ENCODE measurements at regions not wholly inside any gene's neighbourhood (a gene's known extent, or its start where the extent isn't known, plus 50 kb on each side); places are given as distances from the start of the nearest gene placed in this dataset.

DNA sequence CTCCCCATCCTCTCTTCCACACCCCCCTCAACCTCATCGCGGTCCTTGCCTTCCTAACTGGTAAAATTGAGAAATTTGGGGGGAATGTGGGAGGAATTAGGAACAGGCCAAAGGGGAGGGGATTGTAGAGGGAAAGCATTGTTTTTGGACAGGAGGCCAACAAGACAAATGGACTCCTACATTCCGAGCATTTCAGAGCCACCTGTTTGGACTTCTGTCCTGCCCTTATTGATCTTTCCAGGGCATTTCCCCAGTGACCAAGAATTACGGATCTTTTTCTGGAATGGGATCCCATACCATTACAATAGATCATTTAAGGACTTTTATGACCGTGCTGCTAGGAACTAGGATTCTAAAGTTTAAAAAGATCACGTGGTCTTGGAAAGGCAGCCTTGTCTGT, 221.3 kb upstream of the ASIC2 start:
- TF ChIP-seq POLR2A (IDR thresholded peaks at IDR 0.05) = no peak
- Histone ChIP-seq H3K9me3 (no peaks in the 10 kb centered on the region), H3K27me3 (no peaks in the 10 kb centered on the region), H3K36me3 (no peaks in the 10 kb centered on the region), H3K27ac (no peak overlapping the region), H3K4me3 (no peak overlapping the region), H3K4me1 (no peaks in the 10 kb centered on the region)
- WGBS, 2 donors (ENCODE audit: low coverage in 1 of 2) = 68 to 69% methylated on average over 3 to 6 of the region's 6 CpGs
- intact Hi-C loops (cut with DNase I; ENCODE audit: low total_unique reads) = no loop called here
- DNase-seq = no peak
- in situ Hi-C loops (cut with MboI; ENCODE audit: low pct_ligation_motif_present in 1 of 4, low pct_unique_long_range_greater_than_20kb in 1 of 4, low sequenced_read_pairs in 3 of 4) = no loop called here

DNA sequence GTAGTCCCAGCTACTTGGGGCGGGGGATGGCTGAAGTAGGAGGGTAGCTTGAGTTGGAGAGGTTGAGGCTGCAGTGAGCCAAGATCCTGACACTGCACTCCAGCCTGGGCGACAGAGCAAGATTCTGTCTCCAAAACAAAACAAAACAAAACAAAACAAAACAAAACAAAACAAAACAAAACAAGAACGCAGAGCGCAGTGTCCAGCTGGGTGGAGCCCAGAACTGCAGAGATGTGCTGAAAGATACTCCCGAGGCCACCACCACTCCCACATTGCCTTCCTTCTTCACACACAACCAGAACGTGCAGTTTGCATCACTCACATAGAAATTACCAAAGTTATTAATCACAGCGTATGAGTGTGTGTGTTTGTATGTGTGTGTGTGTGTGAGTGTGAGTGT, 222.9 kb upstream of the ASIC2 start:
- WGBS, 2 donors (ENCODE audit: low coverage in 1 of 2) = 62 to 75% methylated on average over 5 to 7 of the region's 7 CpGs
- no peak for DNase-seq
- no peaks in the 10 kb centered on the region for H3K9me3 ChIP-seq
- H3K27me3 ChIP-seq = no peaks in the 10 kb centered on the region
- no peak overlapping the region for H3K4me3 ChIP-seq
- in situ Hi-C loops (cut with MboI; ENCODE audit: low pct_ligation_motif_present in 1 of 4, low pct_unique_long_range_greater_than_20kb in 1 of 4, low sequenced_read_pairs in 3 of 4) (no loop called here), intact Hi-C loops (cut with DNase I; ENCODE audit: low total_unique reads) (no loop called here)
- no peaks in the 10 kb centered on the region for H3K36me3 ChIP-seq
- TF ChIP-seq POLR2AphosphoS5 (IDR thresholded peaks at IDR 0.05) (no peak), POLR2A (IDR thresholded peaks at IDR 0.05) (no peak), EP300 (IDR thresholded peaks at IDR 0.05; ENCODE audit: low read depth) (no peak)
- TF ChIP-seq, protein P1, sequence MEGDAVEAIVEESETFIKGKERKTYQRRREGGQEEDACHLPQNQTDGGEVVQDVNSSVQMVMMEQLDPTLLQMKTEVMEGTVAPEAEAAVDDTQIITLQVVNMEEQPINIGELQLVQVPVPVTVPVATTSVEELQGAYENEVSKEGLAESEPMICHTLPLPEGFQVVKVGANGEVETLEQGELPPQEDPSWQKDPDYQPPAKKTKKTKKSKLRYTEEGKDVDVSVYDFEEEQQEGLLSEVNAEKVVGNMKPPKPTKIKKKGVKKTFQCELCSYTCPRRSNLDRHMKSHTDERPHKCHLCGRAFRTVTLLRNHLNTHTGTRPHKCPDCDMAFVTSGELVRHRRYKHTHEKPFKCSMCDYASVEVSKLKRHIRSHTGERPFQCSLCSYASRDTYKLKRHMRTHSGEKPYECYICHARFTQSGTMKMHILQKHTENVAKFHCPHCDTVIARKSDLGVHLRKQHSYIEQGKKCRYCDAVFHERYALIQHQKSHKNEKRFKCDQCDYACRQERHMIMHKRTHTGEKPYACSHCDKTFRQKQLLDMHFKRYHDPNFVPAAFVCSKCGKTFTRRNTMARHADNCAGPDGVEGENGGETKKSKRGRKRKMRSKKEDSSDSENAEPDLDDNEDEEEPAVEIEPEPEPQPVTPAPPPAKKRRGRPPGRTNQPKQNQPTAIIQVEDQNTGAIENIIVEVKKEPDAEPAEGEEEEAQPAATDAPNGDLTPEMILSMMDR (IDR thresholded peaks at IDR 0.05) = no peak
- H3K4me1 ChIP-seq = no peaks in the 10 kb centered on the region
- no peak overlapping the region for H3K27ac ChIP-seq

DNA sequence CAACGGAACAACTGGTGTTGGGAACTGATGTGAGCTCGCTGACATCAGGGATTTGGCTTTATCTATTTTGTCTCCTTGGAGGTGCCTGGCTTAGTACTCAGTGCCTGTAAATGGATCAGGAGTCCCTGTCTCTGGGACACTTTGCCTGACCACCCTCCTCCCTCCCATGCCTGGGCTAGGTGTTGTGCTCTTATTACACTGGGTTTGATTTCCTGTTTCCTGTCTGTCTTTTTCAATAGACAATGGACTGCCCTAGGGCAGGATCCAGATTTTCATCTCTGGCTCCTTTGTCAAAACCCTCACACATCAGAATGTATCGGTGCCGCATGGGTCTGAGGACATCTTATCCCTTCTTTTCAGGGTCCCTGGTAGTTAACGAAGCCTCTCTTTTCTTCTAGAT, 223.6 kb upstream of the ASIC2 start:
- in situ Hi-C loops (cut with MboI; ENCODE audit: low pct_ligation_motif_present in 1 of 4, low pct_unique_long_range_greater_than_20kb in 1 of 4, low sequenced_read_pairs in 3 of 4) (no loop called here), intact Hi-C loops (cut with DNase I; ENCODE audit: low total_unique reads) (no loop called here)
- DNase-seq = no peak
- Histone ChIP-seq H3K9me3 (no peaks in the 10 kb centered on the region), H3K27ac (no peak overlapping the region), H3K4me1 (no peaks in the 10 kb centered on the region), H3K27me3 (no peaks in the 10 kb centered on the region), H3K36me3 (no peaks in the 10 kb centered on the region), H3K4me3 (no peak overlapping the region)
- WGBS, 2 donors (ENCODE audit: low coverage in 1 of 2) = 80 to 83% methylated on average over 5 of the region's 5 CpGs
- no peak for TF ChIP-seq EP300 (IDR thresholded peaks at IDR 0.05; ENCODE audit: low read depth)
- TF ChIP-seq, protein P1 (IDR thresholded peaks at IDR 0.05) = no peak
- no peak for TF ChIP-seq POLR2AphosphoS5 (IDR thresholded peaks at IDR 0.05)
- TF ChIP-seq POLR2A (IDR thresholded peaks at IDR 0.05) = no peak

DNA sequence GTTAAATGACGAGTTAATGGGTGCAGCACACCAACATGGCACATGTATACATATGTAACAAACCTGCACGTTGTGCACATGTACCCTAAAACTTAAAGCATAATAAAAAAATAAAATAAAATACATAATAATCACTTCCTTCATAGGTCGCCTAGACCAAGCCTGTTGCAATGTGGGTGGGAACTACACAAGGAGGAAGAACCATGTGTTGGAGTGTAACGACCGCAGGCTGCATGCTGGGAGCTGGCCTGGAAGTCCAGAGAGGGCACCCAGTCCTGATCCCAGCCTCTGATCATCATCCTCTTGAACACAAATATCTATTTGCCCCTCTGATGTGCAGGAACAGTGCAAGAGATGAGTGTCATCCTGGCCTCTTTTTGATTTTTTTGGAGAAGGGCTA, 224.7 kb upstream of the ASIC2 start:
- no peaks in the 10 kb centered on the region for H3K36me3 ChIP-seq
- H3K27me3 ChIP-seq = no peaks in the 10 kb centered on the region
- in situ Hi-C loops (cut with MboI; ENCODE audit: low pct_ligation_motif_present in 1 of 4, low pct_unique_long_range_greater_than_20kb in 1 of 4, low sequenced_read_pairs in 3 of 4) = no loop called here
- intact Hi-C loops (cut with DNase I; ENCODE audit: low total_unique reads) = no loop called here
- 48 to 76% methylated on average over 4 to 5 of the region's 5 CpGs for WGBS, 2 donors (ENCODE audit: low coverage in 1 of 2)
- no peak for TF ChIP-seq POLR2A (IDR thresholded peaks at IDR 0.05)
- TF ChIP-seq EP300 (IDR thresholded peaks at IDR 0.05; ENCODE audit: low read depth) = no peak
- TF ChIP-seq POLR2AphosphoS5 (IDR thresholded peaks at IDR 0.05) = no peak
- TF ChIP-seq, protein P1 (IDR thresholded peaks at IDR 0.05) = no peak
- no peaks in the 10 kb centered on the region for H3K9me3 ChIP-seq
- H3K4me3 ChIP-seq = no peak overlapping the region
- DNase-seq = no peak
- no peaks in the 10 kb centered on the region for H3K4me1 ChIP-seq
- no peak overlapping the region for H3K27ac ChIP-seq

DNA sequence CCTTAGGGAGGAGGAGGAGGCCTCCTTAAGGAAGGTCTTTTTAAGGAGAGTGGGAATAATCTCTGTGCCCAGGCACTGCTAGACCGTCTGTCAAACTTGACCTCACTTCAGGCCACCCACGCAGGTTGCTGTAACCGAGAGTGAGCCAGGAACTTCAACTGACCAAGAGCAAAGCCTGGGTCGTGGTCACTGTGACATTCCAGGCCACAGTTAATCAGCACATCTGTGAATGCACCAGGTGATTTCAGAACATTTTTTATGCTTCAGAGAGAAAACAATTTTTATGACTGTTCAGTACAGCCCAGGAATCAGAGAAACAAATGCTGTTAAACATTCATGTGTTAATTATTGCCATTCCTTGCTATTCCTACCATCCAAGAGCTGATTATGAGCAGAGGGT, 226.6 kb upstream of the ASIC2 start:
- no peak overlapping the region for H3K4me3 ChIP-seq
- H3K9me3 ChIP-seq = no peaks in the 10 kb centered on the region
- TF ChIP-seq, protein P1 (IDR thresholded peaks at IDR 0.05) = no peak
- no peak for TF ChIP-seq POLR2AphosphoS5 (IDR thresholded peaks at IDR 0.05)
- no peak for TF ChIP-seq EP300 (IDR thresholded peaks at IDR 0.05; ENCODE audit: low read depth)
- no peak for TF ChIP-seq POLR2A (IDR thresholded peaks at IDR 0.05)
- peaks cover 0 to 3% (median 0%) of the 10 kb centered on the region in 4 donors for H3K4me1 ChIP-seq
- intact Hi-C loops (cut with DNase I; ENCODE audit: low total_unique reads) (no loop called here), in situ Hi-C loops (cut with MboI; ENCODE audit: low pct_ligation_motif_present in 1 of 4, low pct_unique_long_range_greater_than_20kb in 1 of 4, low sequenced_read_pairs in 3 of 4) (no loop called here)
- DNase-seq = no peak
- H3K36me3 ChIP-seq = no peaks in the 10 kb centered on the region
- no peak overlapping the region for H3K27ac ChIP-seq
- WGBS, 2 donors (ENCODE audit: low coverage in 1 of 2) = 48 to 68% methylated on average over 2 to 4 of the region's 4 CpGs
- no peaks in the 10 kb centered on the region for H3K27me3 ChIP-seq

All from transverse colon (tissue), 4 donors.